PC-9 (cell line): ENCODE measurements at regions not wholly inside any gene's neighbourhood (a gene's known extent, or its start where the extent isn't known, plus 50 kb on each side); places are given as distances from the start of the nearest gene placed in this dataset.

Source experiments
- BruUV-seq: library from RNA; stranded (reverse); fragments of 400-500 nt; replicated peaks from 2 replicates; lab custom pipeline; 2021; lab: Mats Ljungman, UMichigan
- CTCF ChIA-PET: fragments of 300-600 bp; sonication (Branson Sonifier 250); formaldehyde crosslinking; loops from one replicate; lab custom pipeline; 2022; ENCODE audit warnings: antibody characterized with exemption; lab: Charles Lee
- POLR2A ChIA-PET: fragments of 300-600 bp; sonication (Branson Sonifier 250); formaldehyde crosslinking; loops from one replicate; lab custom pipeline; 2022; ENCODE audit warnings: antibody characterized with exemption; ENCODE audit not compliant: unreplicated experiment; lab: Charles Lee
- DNase-seq, 2 experiments: peaks; one replicate each; pipeline versions ENCODE4 v3.0.0 to v3.0.0-alpha.2; 2015 to 2022; ENCODE audit warnings: mixed read lengths in 1 of 2
- H2AFZ ChIP-seq: fragments of 200-600 bp; sonication (generic); 2 replicates; pipeline ENCODE4 v1.8.1; 2017; ENCODE audit warnings: antibody characterized with exemption
- H3F3A ChIP-seq: fragments of 200-600 bp; sonication (generic); 2 replicates; pipeline ENCODE4 v1.8.1; 2017; ENCODE audit warnings: antibody characterized with exemption, mild to moderate bottlenecking, low read depth; ENCODE audit not compliant: insufficient read depth
- H3K27ac ChIP-seq: fragments of 200-600 bp; sonication (generic); 2 replicates; pipeline ENCODE4 v1.6.1; 2016; ENCODE audit warnings: mixed run types
- H3K27me3 ChIP-seq: fragments of 200-600 bp; sonication (generic); 2 replicates; pipeline ENCODE4 v1.6.1; 2016; ENCODE audit warnings: low read depth, mixed run types; ENCODE audit not compliant: insufficient read depth
- H3K36me3 ChIP-seq: fragments of 200-600 bp; sonication (generic); 2 replicates; pipeline ENCODE4 v1.6.1; 2016; ENCODE audit warnings: low read depth, mixed run types
- H3K4me1 ChIP-seq: fragments of 200-600 bp; sonication (generic); replicated peaks from 2 replicates; pipeline ENCODE4 v1.6.1; 2016; ENCODE audit warnings: mixed run types; ENCODE audit not compliant: insufficient read depth
- H3K4me2 ChIP-seq: fragments of 200-600 bp; sonication (generic); 2 replicates; pipeline ENCODE4 v1.6.1; 2017; ENCODE audit warnings: mixed run types
- H3K4me3 ChIP-seq: fragments of 200-600 bp; sonication (generic); 2 replicates; pipeline ENCODE4 v1.6.1; 2016; ENCODE audit warnings: mixed run types
- H3K79me2 ChIP-seq: fragments of 200-600 bp; sonication (generic); 2 replicates; pipeline ENCODE4 v1.6.1; 2017; ENCODE audit warnings: low read depth, mixed run types
- H3K9me2 ChIP-seq: fragments of 200-600 bp; sonication (generic); 2 replicates; pipeline ENCODE4 v1.8.1; 2017; ENCODE audit warnings: mild to moderate bottlenecking; ENCODE audit not compliant: insufficient read depth
- H3K9me3 ChIP-seq: fragments of 200-600 bp; sonication (generic); 2 replicates; pipeline ENCODE4 v1.8.1; 2016; ENCODE audit warnings: low read depth; ENCODE audit not compliant: insufficient read depth
- H4K20me1 ChIP-seq: fragments of 200-600 bp; sonication (generic); 2 replicates; pipeline ENCODE4 v1.8.1; 2017; ENCODE audit not compliant: insufficient read depth
- EZH2 ChIP-seq: fragments of 200-600 bp; sonication (generic); IDR thresholded peaks from 2 replicates; pipeline ENCODE4 v1.8.0; 2017; ENCODE audit warnings: antibody characterized with exemption, low read depth
- intact Hi-C: fragments of 100-400 bp; cut with micrococcal nuclease; formaldehyde crosslinking; loops from one replicate; pipeline ENCODE4 v1.10.0; 2022; ENCODE audit not compliant: unreplicated experiment
- TF ChIP-seq, protein P1 (sequence below): fragments of 200-600 bp; sonication (generic); conservative IDR thresholded peaks from 2 replicates; pipeline ENCODE4 v1.6.1; 2017; ENCODE audit warnings: mixed run types, antibody characterized with exemption, mild to moderate bottlenecking, moderate library complexity

- DNase-seq, result no peak
- POLR2A ChIA-PET, result no interaction called here
- H3K9me3 ChIP-seq, result no peaks in the 10 kb centered on the region
- no peak overlapping the region for H3K27ac ChIP-seq
- intact Hi-C loops, result no loop called here
- no peak overlapping the region for H3K4me3 ChIP-seq
- H3K4me1 ChIP-seq, result no peaks in the 10 kb centered on the region
- no peaks in the 10 kb centered on the region for H3K36me3 ChIP-seq
- BruUV-seq, result no TSS peak
- H3F3A ChIP-seq, result no peaks in the 10 kb centered on the region
- H2AFZ ChIP-seq, result no peak overlapping the region
- H4K20me1 ChIP-seq, result no peaks in the 10 kb centered on the region
- no peaks in the 10 kb centered on the region for H3K79me2 ChIP-seq
- TF ChIP-seq, protein P1, sequence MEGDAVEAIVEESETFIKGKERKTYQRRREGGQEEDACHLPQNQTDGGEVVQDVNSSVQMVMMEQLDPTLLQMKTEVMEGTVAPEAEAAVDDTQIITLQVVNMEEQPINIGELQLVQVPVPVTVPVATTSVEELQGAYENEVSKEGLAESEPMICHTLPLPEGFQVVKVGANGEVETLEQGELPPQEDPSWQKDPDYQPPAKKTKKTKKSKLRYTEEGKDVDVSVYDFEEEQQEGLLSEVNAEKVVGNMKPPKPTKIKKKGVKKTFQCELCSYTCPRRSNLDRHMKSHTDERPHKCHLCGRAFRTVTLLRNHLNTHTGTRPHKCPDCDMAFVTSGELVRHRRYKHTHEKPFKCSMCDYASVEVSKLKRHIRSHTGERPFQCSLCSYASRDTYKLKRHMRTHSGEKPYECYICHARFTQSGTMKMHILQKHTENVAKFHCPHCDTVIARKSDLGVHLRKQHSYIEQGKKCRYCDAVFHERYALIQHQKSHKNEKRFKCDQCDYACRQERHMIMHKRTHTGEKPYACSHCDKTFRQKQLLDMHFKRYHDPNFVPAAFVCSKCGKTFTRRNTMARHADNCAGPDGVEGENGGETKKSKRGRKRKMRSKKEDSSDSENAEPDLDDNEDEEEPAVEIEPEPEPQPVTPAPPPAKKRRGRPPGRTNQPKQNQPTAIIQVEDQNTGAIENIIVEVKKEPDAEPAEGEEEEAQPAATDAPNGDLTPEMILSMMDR, result no peak
- no peak for TF ChIP-seq EZH2
- H3K27me3 ChIP-seq, result no peaks in the 10 kb centered on the region
- CTCF ChIA-PET, result no interaction called here
- no peaks in the 10 kb centered on the region for H3K9me2 ChIP-seq
- H3K4me2 ChIP-seq, result no peak overlapping the region
These were observed 62.9 kb upstream of the FZD7 start for GRCh38 chr2:201970786-201971108.

DNA sequence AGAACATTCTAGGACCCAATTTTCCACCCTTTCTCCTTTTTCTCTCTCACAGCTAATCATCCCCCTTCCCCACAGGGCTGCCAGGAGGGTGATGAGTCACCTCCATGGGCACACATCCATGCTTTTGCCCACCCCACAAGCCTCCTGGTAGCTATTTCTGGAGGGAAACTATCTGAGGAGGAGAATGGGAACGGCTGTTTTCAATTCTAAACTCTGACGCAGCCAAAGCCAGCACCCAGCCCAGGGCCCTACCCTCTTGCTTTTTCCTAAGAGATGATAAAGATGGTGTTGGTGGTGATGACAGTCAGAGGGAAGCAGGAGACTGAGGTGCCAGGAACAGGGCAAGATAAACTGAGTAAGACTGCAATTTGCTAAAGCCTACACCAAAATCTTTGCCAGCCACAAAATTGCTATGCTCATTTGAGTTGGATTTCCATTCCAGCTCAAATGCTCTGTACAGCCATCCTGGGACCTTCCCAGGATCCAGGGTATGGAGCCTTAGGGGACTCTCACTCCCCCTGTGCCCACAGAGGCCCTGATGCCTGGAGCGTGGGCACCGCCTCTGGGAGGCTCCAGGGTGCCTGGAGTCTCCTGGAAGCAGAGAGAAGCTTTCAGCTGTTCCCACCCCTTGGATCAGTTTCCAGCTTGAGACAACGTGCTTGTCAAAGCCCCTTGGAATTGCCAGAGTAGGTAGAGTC is 62.0 kb upstream of the FZD7 start:
- CTCF ChIA-PET, result no interaction called here
- intact Hi-C loops, result no loop called here
- no TSS peak for BruUV-seq

DNA sequence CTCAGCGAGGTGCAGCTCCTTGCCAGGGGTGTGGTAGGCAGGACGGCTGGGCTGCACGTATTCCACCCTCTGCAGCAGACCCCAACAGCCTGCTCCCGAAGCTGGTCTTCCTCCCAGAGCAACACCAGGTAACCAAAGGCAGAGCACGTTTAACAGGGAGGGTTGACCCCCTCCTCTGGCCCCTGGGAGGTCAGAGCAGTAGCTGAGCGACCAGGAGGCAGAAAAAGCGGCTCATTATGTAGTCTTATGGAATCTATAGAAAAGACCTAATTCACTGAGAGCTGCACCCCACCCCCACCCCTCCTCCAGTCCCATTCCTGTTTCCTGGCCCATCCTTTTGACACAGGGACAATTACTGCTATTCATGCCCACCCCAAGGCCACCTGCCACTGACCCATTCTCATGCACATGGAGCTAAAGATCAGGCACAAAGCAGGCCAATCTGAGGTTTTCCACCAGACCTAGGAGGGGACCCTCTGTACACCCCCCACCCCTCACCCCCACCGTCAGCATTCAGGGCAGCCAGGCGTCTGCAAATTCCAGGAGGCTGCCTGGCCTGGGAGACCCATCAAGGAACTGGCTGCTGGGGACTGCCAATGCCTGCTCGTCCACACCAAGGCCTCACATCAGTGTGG is 60.9 kb upstream of the FZD7 start:
- no peaks in the 10 kb centered on the region for H3K9me2 ChIP-seq
- TF ChIP-seq, protein P1, result no peak
- TF ChIP-seq EZH2, result no peak
- DNase-seq, result no peak
- no peak overlapping the region for H3K4me2 ChIP-seq
- no peaks in the 10 kb centered on the region for H3K9me3 ChIP-seq
- no peak overlapping the region for H3K4me3 ChIP-seq
- BruUV-seq, result no TSS peak
- no peak overlapping the region for H3K27ac ChIP-seq
- H3K27me3 ChIP-seq, result no peaks in the 10 kb centered on the region
- H3F3A ChIP-seq, result no peaks in the 10 kb centered on the region
- H4K20me1 ChIP-seq, result no peaks in the 10 kb centered on the region
- intact Hi-C loops, result no loop called here
- H3K36me3 ChIP-seq, result no peaks in the 10 kb centered on the region
- no peaks in the 10 kb centered on the region for H3K4me1 ChIP-seq
- no peaks in the 10 kb centered on the region for H3K79me2 ChIP-seq
- ChIA-PET CTCF (no interaction called here), POLR2A (no interaction called here)
- no peak overlapping the region for H2AFZ ChIP-seq

More for the DNA sequence above, 62.0 kb upstream of the FZD7 start:
- Histone ChIP-seq H3K4me1 (no peaks in the 10 kb centered on the region), H2AFZ (no peak overlapping the region), H3K9me3 (no peaks in the 10 kb centered on the region), H3F3A (no peaks in the 10 kb centered on the region), H3K4me2 (no peak overlapping the region), H3K9me2 (no peaks in the 10 kb centered on the region), H3K79me2 (no peaks in the 10 kb centered on the region), H3K27ac (no peak overlapping the region), H4K20me1 (no peaks in the 10 kb centered on the region), H3K4me3 (no peak overlapping the region), H3K27me3 (no peaks in the 10 kb centered on the region), H3K36me3 (no peaks in the 10 kb centered on the region)
- POLR2A ChIA-PET, result no interaction called here
- TF ChIP-seq, protein P1, result no peak
- TF ChIP-seq EZH2, result no peak
- no peak for DNase-seq
